ENCODE measurements at regions not wholly inside any gene's neighbourhood (a gene's known extent, or its start where the extent isn't known, plus 50 kb on each side); places are given as distances from the start of the nearest gene placed in this dataset.

- TF ChIP-seq, protein P1, sequence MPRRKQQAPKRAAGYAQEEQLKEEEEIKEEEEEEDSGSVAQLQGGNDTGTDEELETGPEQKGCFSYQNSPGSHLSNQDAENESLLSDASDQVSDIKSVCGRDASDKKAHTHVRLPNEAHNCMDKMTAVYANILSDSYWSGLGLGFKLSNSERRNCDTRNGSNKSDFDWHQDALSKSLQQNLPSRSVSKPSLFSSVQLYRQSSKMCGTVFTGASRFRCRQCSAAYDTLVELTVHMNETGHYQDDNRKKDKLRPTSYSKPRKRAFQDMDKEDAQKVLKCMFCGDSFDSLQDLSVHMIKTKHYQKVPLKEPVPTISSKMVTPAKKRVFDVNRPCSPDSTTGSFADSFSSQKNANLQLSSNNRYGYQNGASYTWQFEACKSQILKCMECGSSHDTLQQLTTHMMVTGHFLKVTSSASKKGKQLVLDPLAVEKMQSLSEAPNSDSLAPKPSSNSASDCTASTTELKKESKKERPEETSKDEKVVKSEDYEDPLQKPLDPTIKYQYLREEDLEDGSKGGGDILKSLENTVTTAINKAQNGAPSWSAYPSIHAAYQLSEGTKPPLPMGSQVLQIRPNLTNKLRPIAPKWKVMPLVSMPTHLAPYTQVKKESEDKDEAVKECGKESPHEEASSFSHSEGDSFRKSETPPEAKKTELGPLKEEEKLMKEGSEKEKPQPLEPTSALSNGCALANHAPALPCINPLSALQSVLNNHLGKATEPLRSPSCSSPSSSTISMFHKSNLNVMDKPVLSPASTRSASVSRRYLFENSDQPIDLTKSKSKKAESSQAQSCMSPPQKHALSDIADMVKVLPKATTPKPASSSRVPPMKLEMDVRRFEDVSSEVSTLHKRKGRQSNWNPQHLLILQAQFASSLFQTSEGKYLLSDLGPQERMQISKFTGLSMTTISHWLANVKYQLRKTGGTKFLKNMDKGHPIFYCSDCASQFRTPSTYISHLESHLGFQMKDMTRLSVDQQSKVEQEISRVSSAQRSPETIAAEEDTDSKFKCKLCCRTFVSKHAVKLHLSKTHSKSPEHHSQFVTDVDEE (CRISPR knock-in tag; IDR thresholded peaks at IDR 0.05) = no peak
- TF ChIP-seq CSDC2 (CRISPR knock-in tag; IDR thresholded peaks at IDR 0.05) (no peak), ESRRG (CRISPR knock-in tag; IDR thresholded peaks at IDR 0.05) (no peak), ZNF565 (CRISPR knock-in tag; conservative IDR thresholded peaks at IDR 0.05; ENCODE audit: low read depth) (no peak), PPARA (CRISPR knock-in tag; IDR thresholded peaks at IDR 0.05; ENCODE audit: borderline replicate concordance) (no peak), GLIS3 (CRISPR knock-in tag; IDR thresholded peaks at IDR 0.05) (no peak), RARB (CRISPR knock-in tag; IDR thresholded peaks at IDR 0.05) (no peak)
- TF ChIP-seq, protein P2, sequence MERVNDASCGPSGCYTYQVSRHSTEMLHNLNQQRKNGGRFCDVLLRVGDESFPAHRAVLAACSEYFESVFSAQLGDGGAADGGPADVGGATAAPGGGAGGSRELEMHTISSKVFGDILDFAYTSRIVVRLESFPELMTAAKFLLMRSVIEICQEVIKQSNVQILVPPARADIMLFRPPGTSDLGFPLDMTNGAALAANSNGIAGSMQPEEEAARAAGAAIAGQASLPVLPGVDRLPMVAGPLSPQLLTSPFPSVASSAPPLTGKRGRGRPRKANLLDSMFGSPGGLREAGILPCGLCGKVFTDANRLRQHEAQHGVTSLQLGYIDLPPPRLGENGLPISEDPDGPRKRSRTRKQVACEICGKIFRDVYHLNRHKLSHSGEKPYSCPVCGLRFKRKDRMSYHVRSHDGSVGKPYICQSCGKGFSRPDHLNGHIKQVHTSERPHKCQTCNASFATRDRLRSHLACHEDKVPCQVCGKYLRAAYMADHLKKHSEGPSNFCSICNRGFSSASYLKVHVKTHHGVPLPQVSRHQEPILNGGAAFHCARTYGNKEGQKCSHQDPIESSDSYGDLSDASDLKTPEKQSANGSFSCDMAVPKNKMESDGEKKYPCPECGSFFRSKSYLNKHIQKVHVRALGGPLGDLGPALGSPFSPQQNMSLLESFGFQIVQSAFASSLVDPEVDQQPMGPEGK (CRISPR knock-in tag; IDR thresholded peaks at IDR 0.05; ENCODE audit: borderline replicate concordance) = no peak
These were observed 86.4 kb upstream of the KIF5B start (continued) for GRCh38 chr10:32142646-32143045.

GRCh38 chr10:32141018-32141807 lies 85.0 kb upstream of the KIF5B start:
- TF ChIP-seq RARB (CRISPR knock-in tag; IDR thresholded peaks at IDR 0.05) (no peak), BACH2 (CRISPR knock-in tag; IDR thresholded peaks at IDR 0.05; ENCODE audit: borderline replicate concordance) (no peak), TOX (CRISPR knock-in tag; IDR thresholded peaks at IDR 0.05; ENCODE audit: borderline replicate concordance) (no peak), ZNF565 (CRISPR knock-in tag; conservative IDR thresholded peaks at IDR 0.05; ENCODE audit: low read depth) (no peak), GLIS3 (CRISPR knock-in tag; IDR thresholded peaks at IDR 0.05) (no peak), PPARA (CRISPR knock-in tag; IDR thresholded peaks at IDR 0.05; ENCODE audit: borderline replicate concordance) (no peak), CSRNP3 (CRISPR knock-in tag; IDR thresholded peaks at IDR 0.05) (no peak), ESRRG (CRISPR knock-in tag; IDR thresholded peaks at IDR 0.05) (no peak), ZFP30 (CRISPR knock-in tag; IDR thresholded peaks at IDR 0.05) (no peak), ZC3H10 (CRISPR knock-in tag; IDR thresholded peaks at IDR 0.05) (no peak), SNAI2 (CRISPR knock-in tag; IDR thresholded peaks at IDR 0.05) (no peak), ARNTL (CRISPR knock-in tag; IDR thresholded peaks at IDR 0.05; ENCODE audit: borderline replicate concordance, low read depth) (no peak), CSDC2 (CRISPR knock-in tag; IDR thresholded peaks at IDR 0.05) (no peak), ZNF70 (CRISPR knock-in tag; IDR thresholded peaks at IDR 0.05) (no peak), ISL1 (CRISPR knock-in tag; IDR thresholded peaks at IDR 0.05) (no peak), ZNF8 (CRISPR knock-in tag; IDR thresholded peaks at IDR 0.05) (no peak)
- TF ChIP-seq, protein P2 (CRISPR knock-in tag; IDR thresholded peaks at IDR 0.05; ENCODE audit: borderline replicate concordance) = no peak
- TF ChIP-seq, protein P1 (CRISPR knock-in tag; IDR thresholded peaks at IDR 0.05) = no peak
- TF ChIP-seq, protein P3, sequence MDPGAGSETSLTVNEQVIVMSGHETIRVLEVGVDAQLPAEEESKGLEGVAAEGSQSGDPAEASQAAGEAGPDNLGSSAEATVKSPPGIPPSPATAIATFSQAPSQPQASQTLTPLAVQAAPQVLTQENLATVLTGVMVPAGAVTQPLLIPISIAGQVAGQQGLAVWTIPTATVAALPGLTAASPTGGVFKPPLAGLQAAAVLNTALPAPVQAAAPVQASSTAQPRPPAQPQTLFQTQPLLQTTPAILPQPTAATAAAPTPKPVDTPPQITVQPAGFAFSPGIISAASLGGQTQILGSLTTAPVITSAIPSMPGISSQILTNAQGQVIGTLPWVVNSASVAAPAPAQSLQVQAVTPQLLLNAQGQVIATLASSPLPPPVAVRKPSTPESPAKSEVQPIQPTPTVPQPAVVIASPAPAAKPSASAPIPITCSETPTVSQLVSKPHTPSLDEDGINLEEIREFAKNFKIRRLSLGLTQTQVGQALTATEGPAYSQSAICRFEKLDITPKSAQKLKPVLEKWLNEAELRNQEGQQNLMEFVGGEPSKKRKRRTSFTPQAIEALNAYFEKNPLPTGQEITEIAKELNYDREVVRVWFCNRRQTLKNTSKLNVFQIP (CRISPR knock-in tag; IDR thresholded peaks at IDR 0.05; ENCODE audit: borderline replicate concordance, low read depth) = no peak
- TF ChIP-seq, protein P4, sequence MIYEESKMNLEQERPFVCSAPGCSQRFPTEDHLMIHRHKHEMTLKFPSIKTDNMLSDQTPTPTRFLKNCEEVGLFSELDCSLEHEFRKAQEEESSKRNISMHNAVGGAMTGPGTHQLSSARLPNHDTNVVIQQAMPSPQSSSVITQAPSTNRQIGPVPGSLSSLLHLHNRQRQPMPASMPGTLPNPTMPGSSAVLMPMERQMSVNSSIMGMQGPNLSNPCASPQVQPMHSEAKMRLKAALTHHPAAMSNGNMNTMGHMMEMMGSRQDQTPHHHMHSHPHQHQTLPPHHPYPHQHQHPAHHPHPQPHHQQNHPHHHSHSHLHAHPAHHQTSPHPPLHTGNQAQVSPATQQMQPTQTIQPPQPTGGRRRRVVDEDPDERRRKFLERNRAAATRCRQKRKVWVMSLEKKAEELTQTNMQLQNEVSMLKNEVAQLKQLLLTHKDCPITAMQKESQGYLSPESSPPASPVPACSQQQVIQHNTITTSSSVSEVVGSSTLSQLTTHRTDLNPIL (CRISPR knock-in tag; IDR thresholded peaks at IDR 0.05; ENCODE audit: low read depth) = no peak
- ATAC-seq = no peak

Data from SK-N-SH treated with all-trans-retinoic acid at 6 μM for 48 hours (cell line).